Sigmoid colon (tissue), 4 donors: ENCODE measurements at regions not wholly inside any gene's neighbourhood (a gene's known extent, or its start where the extent isn't known, plus 50 kb on each side); places are given as distances from the start of the nearest gene placed in this dataset.

ENCODE experiments used
- CTCF ChIP-seq, 4 experiments: fragments of 450-650 bp in 3 of 4; fragments of 200-600 bp in 1 of 4; IDR thresholded peaks; one replicate each; pipeline ENCODE4 v1.5.1; 2016 to 2019; ENCODE audit warnings: antibody characterized with exemption in 4 of 4, mild to moderate bottlenecking in 3 of 4, moderate library complexity in 2 of 4
- EP300 ChIP-seq, 4 donors: sonication (generic); formaldehyde crosslinking; IDR thresholded peaks; one replicate each; pipeline ENCODE4 v1.6.1; 2017; ENCODE audit warnings: antibody characterized with exemption in 4 of 4
- POLR2A ChIP-seq, 2 donors: fragments of 450-650 bp; IDR thresholded peaks; one replicate each; pipeline ENCODE4 v1.6.1; 2016; ENCODE audit warnings: antibody characterized with exemption in 2 of 2, mild to moderate bottlenecking in 2 of 2, moderate library complexity in 2 of 2

- no peak for TF ChIP-seq CTCF (IDR thresholded peaks at IDR 0.05)
- no peak for TF ChIP-seq POLR2A (IDR thresholded peaks at IDR 0.05)
- no peak for TF ChIP-seq EP300 (IDR thresholded peaks at IDR 0.05)
Observed at GRCh38 chr6:21691685-21692346, 98.3 kb downstream of the SOX4 start.
